Panc1 (cell line): ENCODE measurements at regions not wholly inside any gene's neighbourhood (a gene's known extent, or its start where the extent isn't known, plus 50 kb on each side); places are given as distances from the start of the nearest gene placed in this dataset.

Source experiments
- ATAC-seq: fragments of 200-7000 bp; cut with Tn5 transposase; 2 replicates; pipeline ENCODE4 v1.9.1; 2020; ENCODE audit warnings: mild to moderate bottlenecking, moderate library complexity
- BruUV-seq: library from RNA; stranded (reverse); fragments of 400-500 nt; replicated peaks from 2 replicates; lab custom pipeline; 2021; lab: Mats Ljungman, UMichigan
- CTCF ChIA-PET: fragments of 300-600 bp; sonication (Branson Sonifier 250); formaldehyde crosslinking; loops from one replicate; lab custom pipeline; 2022; ENCODE audit warnings: antibody characterized with exemption; lab: Charles Lee
- POLR2A ChIA-PET: fragments of 300-600 bp; sonication (Branson Sonifier 250); formaldehyde crosslinking; loops from one replicate; lab custom pipeline; 2022; ENCODE audit warnings: antibody characterized with exemption; lab: Charles Lee
- DNase-seq: peaks from one replicate; pipeline ENCODE4 v3.0.0-alpha.2; 2010; ENCODE audit warnings: low read depth, low spot score
- H3K27ac ChIP-seq: 2 replicates; pipeline ENCODE4 v1.5.1; 2011; ENCODE audit warnings: mild to moderate bottlenecking, low read length, inconsistent platforms
- H3K27me3 ChIP-seq: fragments of 200-500 bp; sonication (Bioruptor generic); 2 replicates; pipeline ENCODE4 v1.6.0; 2014; ENCODE audit warnings: low read length, inconsistent platforms; ENCODE audit not compliant: control insufficient read depth, insufficient read depth
- H3K36me3 ChIP-seq: fragments of 200-500 bp; sonication (Bioruptor generic); 2 replicates; pipeline ENCODE4 v1.5.1; 2014; ENCODE audit warnings: inconsistent platforms, mild to moderate bottlenecking, low read length, moderate library complexity; ENCODE audit not compliant: control insufficient read depth, insufficient read depth
- H3K4me1 ChIP-seq: 2 replicates; pipeline ENCODE4 v1.5.1; 2011; ENCODE audit warnings: inconsistent platforms, mild to moderate bottlenecking, low read length, moderate library complexity; ENCODE audit not compliant: control insufficient read depth, insufficient read depth
- H3K4me3 ChIP-seq, 2 experiments: 2 replicates each; pipeline ENCODE4 v1.5.1; 2011 to 2012; ENCODE audit warnings: low read depth in 2 of 2, low read length in 2 of 2, mild to moderate bottlenecking in 2 of 2, inconsistent platforms in 1 of 2, moderate library complexity in 1 of 2
- H3K9me3 ChIP-seq: fragments of 200-500 bp; sonication (Bioruptor generic); 2 replicates; pipeline ENCODE4 v1.5.1; 2014; ENCODE audit warnings: low read depth, mild to moderate bottlenecking, inconsistent platforms, low read length, moderate library complexity; ENCODE audit not compliant: control insufficient read depth, insufficient read depth
- CTCF ChIP-seq: fragments of 450-650 bp; IDR thresholded peaks from 2 replicates; pipeline ENCODE4 v1.5.1; 2017; ENCODE audit warnings: mild to moderate bottlenecking
- POLR2AphosphoS5 ChIP-seq: IDR thresholded peaks from 2 replicates; pipeline ENCODE4 v1.6.1; 2012; ENCODE audit warnings: mild to moderate bottlenecking, low read depth, low read length, moderate library complexity
- REST ChIP-seq, 2 experiments: IDR thresholded peaks; 2 replicates each; pipeline ENCODE4 v1.6.1; 2011 to 2012; ENCODE audit warnings: low read depth in 2 of 2, control low read depth in 1 of 2, low read length in 1 of 2, mild to moderate bottlenecking in 1 of 2, moderate library complexity in 1 of 2; ENCODE audit not compliant: insufficient read depth in 1 of 2
- SIN3A ChIP-seq: IDR thresholded peaks from 2 replicates; pipeline ENCODE4 v1.6.1; 2012; ENCODE audit warnings: low read depth, mild to moderate bottlenecking, low read length, moderate library complexity, borderline replicate concordance; ENCODE audit not compliant: insufficient read depth
- TCF7L2 ChIP-seq: IDR thresholded peaks from 2 replicates; pipeline ENCODE4 v1.6.1; 2011; ENCODE audit warnings: mild to moderate bottlenecking, low read depth, low read length, inconsistent platforms
- in situ Hi-C: cut with HindIII; loops from 2 replicates; pipeline ENCODE4 v1.10.0; 2016; ENCODE audit warnings: low sequenced_read_pairs, low pct_unique_long_range_greater_than_20kb
- intact Hi-C: fragments of 100-400 bp; cut with micrococcal nuclease; formaldehyde crosslinking; loops from one replicate; pipeline ENCODE4 v1.10.0; 2022; ENCODE audit not compliant: unreplicated experiment

GRCh38 chr16:65376601-65377000 lies 254.7 kb upstream of the CDH11 start:
- Histone ChIP-seq H3K27me3 (no peaks in the 10 kb centered on the region), H3K27ac (no peak overlapping the region), H3K4me3 (no peak overlapping the region), H3K36me3 (no peaks in the 10 kb centered on the region), H3K4me1 (no peaks in the 10 kb centered on the region), H3K9me3 (no peaks in the 10 kb centered on the region)
- in situ Hi-C loops, result no loop called here
- POLR2A ChIA-PET, result no interaction called here
- intact Hi-C loops, result no loop called here
- TF ChIP-seq CTCF, result no peak
- TF ChIP-seq TCF7L2, result no peak
- no peak for TF ChIP-seq POLR2AphosphoS5
- no peak for TF ChIP-seq REST (IDR thresholded peaks at IDR 0.05; ENCODE audit: insufficient read depth in 1 of 2, low read depth in 2 of 2, low read length in 1 of 2)
- no peak for TF ChIP-seq SIN3A
- no peak for DNase-seq
- ATAC-seq, result no peak
- CTCF ChIA-PET, result no interaction called here
- BruUV-seq, result no TSS peak

- H3K4me1 ChIP-seq, result no peaks in the 10 kb centered on the region
- no peak overlapping the region for H3K27ac ChIP-seq
- POLR2A ChIA-PET, result no interaction called here
- no peak overlapping the region for H3K4me3 ChIP-seq
- H3K36me3 ChIP-seq, result no peaks in the 10 kb centered on the region
- H3K27me3 ChIP-seq, result no peaks in the 10 kb centered on the region
- no peaks in the 10 kb centered on the region for H3K9me3 ChIP-seq
- DNase-seq, result no peak
- intact Hi-C loops, result no loop called here
- BruUV-seq, result no TSS peak
- no peak for ATAC-seq
- CTCF ChIA-PET, result no interaction called here
- in situ Hi-C loops, result no loop called here
- TF ChIP-seq SIN3A, result no peak
- TF ChIP-seq REST (IDR thresholded peaks at IDR 0.05; ENCODE audit: insufficient read depth in 1 of 2, low read depth in 2 of 2, low read length in 1 of 2), result no peak
- no peak for TF ChIP-seq POLR2AphosphoS5
- no peak for TF ChIP-seq CTCF
- TF ChIP-seq TCF7L2, result no peak
Measured at GRCh38 chr16:65375651-65376050, 253.8 kb upstream of the CDH11 start.
